GM12891 (cell line): ENCODE measurements at regions not wholly inside any gene's neighbourhood (a gene's known extent, or its start where the extent isn't known, plus 50 kb on each side); places are given as distances from the start of the nearest gene placed in this dataset.

Source experiments
- POLR2A ChIP-seq: IDR thresholded peaks from 2 replicates; pipeline ENCODE4 v1.6.1; 2011; ENCODE audit warnings: low read depth, low read length, control low read depth
- POLR2AphosphoS5 ChIP-seq: IDR thresholded peaks from 2 replicates; pipeline ENCODE4 v1.6.1; 2011; ENCODE audit warnings: low read depth, low read length, control low read depth
- SPI1 ChIP-seq: IDR thresholded peaks from 2 replicates; pipeline ENCODE4 v1.6.1; 2011; ENCODE audit warnings: low read depth, low read length, control low read depth

GRCh38 chr6:140201787-140202458 is 827.5 kb upstream of the CITED2 start:
- no peak for TF ChIP-seq POLR2AphosphoS5
- TF ChIP-seq SPI1: no peak
- TF ChIP-seq POLR2A: no peak
